Ovary (tissue), 3 donors: ENCODE measurements at regions not wholly inside any gene's neighbourhood (a gene's known extent, or its start where the extent isn't known, plus 50 kb on each side); places are given as distances from the start of the nearest gene placed in this dataset.

Experiments
- CTCF ChIP-seq, 3 donors: fragments of 450-650 bp in 2 of 3; fragments of 200-600 bp in 1 of 3; IDR thresholded peaks; one replicate each; pipeline versions ENCODE4 v1.5.1 to v1.8.0; 2016 to 2022; ENCODE audit warnings: antibody characterized with exemption in 3 of 3, mild to moderate bottlenecking in 1 of 3
- POLR2A ChIP-seq: fragments of 450-650 bp; IDR thresholded peaks from one replicate; pipeline ENCODE4 v1.6.1; 2017; ENCODE audit warnings: antibody characterized with exemption, mild to moderate bottlenecking, moderate library complexity
- donor health status: DM: no; HTN: no; CAD: no.

- TF ChIP-seq CTCF (IDR thresholded peaks at IDR 0.05) (no peak), POLR2A (no peak)
Observed at GRCh38 chr3:71854706-71855105, 69.8 kb upstream of the PROK2 start.
